Renal pelvis (tissue), 1 donor: ENCODE measurements at regions not wholly inside any gene's neighbourhood (a gene's known extent, or its start where the extent isn't known, plus 50 kb on each side); places are given as distances from the start of the nearest gene placed in this dataset.
A peak's percentile ranks its signal among the peaks of the same experiment; 100 is the strongest.

Source experiments
- DNase-seq: peaks from one replicate; pipeline ENCODE4 v3.0.0-alpha.2; 2013

DNA sequence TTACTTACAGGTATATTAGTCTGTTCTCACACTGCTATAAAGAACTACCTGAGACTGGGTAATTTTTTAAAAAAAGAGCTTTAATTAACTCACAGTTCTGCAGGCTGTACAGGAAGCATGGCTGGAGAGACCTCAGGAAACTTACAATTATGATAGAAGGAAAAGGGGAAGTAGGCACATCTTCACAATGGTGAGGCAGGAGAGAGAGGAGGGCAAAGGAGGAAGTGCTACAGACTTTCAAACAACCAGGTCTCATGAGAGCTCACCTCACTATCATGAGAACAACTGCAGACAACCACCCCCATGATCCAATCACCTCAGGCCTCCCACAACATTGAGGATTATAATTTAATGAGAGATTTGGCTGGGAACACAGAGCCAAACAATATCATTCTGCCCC is 511.7 kb downstream of the SLITRK6 start:
- DNase-seq = no peak

- DNase-seq = no peak
Measured at GRCh38 chr13:85286081-85286480, 513.1 kb downstream of the SLITRK6 start.

DNA sequence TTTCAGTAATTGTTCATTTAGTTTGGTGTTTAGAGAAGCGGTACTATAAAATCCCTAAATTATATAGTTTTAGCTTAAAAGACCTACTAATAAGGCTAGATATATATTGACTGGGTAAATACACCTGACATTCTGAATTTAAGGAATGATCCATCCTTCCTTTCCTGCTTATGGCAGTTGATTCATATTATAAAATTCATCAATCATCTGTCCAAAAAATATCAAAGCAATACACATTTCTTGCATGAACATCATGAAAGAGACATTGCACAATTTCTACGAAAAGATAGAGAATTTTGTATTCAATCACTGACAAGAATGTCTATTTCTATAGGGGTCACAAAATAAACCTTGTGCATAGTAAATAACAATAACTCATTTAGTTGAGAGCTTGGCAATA is 514.9 kb downstream of the SLITRK6 start:
- DNase-seq = no peak

DNA sequence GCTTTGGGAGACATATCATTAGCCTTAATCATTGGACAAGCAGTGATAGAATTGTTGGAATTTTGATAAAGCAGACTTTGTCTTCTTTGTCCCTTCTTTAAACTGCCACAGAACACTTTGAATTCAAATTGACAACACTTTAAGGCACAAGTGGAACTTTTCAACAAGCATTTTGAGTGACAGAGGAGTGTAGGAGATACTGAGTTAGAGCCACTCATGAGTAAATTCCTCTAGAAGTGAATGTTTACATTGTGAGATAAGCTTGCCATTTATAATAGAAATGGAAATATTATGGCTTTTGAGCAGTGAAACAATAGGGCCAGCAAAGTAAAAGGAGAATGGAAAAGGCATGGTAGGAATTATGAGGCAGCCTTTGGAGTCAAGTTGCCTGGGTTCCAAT is 515.8 kb downstream of the SLITRK6 start:
- no peak for DNase-seq

- DNase-seq = no peak
Measured at GRCh38 chr13:85282876-85283275, 516.3 kb downstream of the SLITRK6 start.

- no peak for DNase-seq
Measured at GRCh38 chr13:85278851-85279250, 520.4 kb downstream of the SLITRK6 start.

- no peak for DNase-seq
Measured at GRCh38 chr13:85277748-85278147, 521.5 kb downstream of the SLITRK6 start.

DNA sequence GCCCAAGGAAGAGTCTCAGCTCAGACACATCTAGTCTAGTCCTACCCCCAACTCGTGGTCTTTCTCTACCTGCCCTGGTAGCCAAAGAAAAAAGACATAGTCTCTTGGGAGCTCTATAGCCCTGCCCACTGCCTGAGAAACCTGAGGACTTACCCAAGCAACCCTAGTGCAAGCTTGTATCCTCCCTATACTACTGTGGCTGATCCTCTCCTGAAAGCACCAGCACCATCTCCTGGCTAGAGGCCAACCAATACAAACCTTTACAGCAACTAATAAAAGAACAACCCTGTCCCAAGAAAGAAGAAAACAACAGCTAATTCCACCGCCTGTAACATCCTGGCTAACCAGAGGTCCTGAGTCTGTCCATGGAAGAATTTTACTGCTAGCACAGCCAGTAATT is 532.4 kb downstream of the SLITRK6 start:
- DNase-seq = no peak

- no peak for DNase-seq
Measured at GRCh38 chr13:85266331-85266730, 532.9 kb downstream of the SLITRK6 start.

DNA sequence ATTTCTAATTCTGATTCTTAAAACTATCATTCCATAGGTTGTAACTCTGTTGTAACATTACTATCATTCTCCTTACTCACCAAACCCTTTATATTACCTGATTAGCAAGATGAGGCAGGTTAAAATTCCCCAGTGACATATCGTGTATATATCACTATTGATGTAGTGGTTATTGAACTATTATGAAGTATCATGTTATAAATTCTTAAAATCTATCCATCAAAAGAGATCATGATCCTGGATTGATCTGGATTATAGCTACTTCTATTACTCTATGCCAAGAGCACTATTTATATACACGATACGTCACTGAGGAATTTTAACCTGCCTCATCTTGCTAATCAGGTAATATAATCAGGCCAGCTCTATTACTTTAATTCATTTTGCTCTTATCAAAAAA is 533.9 kb downstream of the SLITRK6 start:
- DNase-seq = no peak

DNA sequence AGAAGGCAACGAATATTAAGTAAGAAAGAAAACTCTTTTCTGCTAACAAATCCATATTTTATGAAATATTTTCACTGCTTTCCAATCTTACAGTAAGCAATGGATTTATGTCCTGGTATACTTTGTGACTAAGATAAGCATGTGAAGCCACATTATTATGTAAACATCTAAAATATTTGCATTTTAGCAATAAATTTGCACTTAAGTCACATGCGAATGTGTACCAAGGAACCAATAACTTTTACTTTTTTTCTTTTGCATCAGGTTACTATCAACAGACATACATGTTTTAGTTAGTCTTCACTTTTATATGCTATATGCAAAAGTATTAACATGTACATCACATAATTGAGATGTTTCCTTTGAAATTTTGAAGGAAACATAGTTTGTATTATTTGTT is 536.7 kb downstream of the SLITRK6 start:
- no peak for DNase-seq

DNA sequence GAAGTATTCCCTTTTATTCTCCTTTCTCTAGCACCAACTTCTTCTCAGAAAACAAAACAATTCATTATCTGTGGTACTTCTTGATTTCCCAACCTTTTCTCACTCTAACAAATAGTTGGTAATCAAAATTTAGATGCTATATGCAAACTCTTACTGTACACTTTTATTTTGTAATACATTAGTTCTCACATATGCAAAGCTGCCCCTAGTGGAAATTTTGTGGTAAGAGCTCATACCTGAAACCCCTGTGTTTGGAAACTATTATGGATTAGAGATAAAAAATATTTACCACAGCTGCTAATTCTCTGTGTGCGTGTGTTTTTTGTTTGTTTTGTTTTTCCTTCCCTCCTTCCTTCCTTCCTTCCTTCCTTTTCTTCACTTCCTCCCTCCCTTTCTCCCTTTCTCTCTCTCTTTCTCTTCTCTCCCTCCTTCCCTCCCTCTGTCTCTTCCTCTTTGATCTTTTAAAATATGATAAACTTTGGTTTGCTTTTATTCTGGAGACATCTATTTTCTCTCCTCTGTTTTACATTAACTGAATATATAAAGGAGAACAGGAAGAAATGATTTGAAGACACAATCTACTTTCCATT is 537.4 kb downstream of the SLITRK6 start:
- no peak for DNase-seq

GRCh38 chr13:85260896-85261295 is 538.3 kb downstream of the SLITRK6 start:
- DNase-seq = no peak

DNA sequence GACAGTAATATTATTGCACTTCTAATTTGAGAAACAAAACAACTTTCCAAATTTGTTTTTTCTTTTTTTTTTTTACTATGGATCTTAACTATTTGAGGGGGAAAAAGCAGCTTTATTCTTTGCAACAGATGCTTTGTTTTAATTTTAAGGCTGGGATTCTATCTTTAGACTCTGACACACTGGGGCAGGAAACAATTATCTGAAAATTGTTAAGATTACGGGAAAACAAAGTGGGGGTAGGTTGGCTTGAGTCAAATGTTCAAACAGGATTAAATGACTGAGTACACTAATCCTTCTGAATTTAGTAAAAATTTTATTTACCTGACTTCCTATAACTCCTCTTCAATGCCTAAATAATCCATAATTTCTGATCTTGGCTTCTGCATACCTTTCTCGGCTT is 543.2 kb downstream of the SLITRK6 start:
- no peak for DNase-seq

DNA sequence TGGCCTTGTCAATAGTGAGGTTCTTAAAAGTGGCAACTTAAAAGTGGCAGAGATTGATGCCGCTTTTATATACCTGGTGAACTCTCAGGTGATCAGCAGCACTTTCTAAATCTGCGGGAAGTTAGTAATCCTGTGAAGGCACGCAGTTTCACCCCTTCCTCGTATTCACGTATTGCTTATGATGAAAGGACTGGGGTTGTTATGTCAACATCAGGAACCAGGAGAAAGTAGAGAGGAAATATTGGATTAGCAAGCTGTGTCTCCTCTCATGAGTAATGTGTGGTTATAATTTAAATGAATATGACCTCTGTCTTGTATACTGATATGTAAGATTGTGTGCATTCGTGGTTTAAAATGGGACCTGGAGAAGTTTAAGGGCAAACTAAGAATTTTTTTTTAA is 544.6 kb downstream of the SLITRK6 start:
- no peak for DNase-seq

DNA sequence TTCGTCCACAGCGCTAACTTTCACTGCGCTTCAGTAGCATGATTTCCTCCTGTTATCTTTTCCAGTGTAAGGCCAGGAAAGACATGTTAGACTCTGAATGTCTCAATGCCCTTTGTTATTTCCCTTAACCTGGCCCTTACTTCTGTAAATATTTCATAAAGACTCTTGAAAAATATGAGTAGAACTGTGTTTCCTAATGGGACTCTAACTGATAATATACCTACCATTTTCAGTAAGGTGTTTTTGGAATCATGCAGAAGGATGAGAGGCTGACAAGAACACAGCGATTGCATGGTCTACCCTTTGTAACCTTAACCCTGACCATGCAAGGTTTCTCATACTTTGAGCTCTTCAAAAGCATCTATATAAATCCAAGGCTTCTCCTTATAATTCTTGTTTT is 550.1 kb downstream of the SLITRK6 start:
- no peak for DNase-seq

DNA sequence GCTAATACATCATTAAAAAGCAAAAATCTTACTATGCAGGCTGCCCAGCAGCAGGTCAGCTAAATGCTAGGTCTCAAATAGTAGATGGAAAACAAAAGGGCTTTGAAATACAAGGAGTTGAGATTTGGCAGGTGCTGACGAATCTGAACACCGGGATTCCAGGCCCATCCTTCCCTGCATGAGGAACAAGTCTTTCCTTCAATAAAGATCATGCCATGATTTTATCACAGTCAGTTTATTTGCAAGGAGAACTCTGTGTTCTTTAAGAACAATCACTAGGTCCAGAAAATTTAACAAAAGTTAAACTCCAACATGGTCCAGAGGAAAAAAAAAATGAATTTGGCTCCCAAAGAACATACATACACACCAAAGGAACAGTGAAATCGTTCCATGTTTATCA is 551.4 kb downstream of the SLITRK6 start:
- DNase-seq = no peak

DNA sequence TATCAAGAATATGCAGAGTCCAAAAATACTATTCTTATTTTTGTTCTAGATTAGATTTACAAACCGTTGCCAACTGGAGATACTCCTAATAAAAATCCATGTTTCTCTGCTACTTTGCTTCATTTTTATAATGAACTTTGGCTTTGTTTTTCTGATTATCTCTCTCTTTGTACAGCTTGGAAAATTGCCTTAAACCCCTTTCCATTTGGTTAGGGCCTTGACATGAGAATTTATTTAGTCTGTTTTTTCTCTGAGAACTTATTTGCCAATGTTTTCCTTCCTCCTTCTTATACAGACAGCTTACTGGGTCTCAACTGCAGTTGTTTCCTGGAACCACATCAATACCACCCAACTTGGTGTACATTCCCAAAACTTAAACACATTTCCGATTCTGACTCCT is 555.4 kb downstream of the SLITRK6 start:
- DNase-seq = no peak

DNA sequence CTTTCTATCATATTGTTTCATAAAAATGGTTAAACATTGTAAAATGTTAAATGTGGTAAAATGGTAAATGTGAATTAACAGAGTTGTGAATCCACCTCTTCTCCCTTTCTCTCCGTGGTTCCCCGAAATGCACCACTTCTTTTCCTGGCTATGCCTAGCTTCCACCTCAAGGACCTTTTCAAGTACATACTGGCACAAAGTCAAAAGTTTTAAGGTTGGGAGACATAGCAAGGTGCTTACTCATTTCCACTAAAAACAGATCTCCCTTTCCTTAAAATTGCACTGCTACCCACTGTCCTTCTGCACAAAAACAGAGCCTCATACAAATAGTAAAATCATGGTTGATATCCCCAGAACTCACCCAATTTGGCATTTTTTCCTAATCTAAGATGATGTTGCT is 558.2 kb downstream of the SLITRK6 start:
- no peak for DNase-seq

DNA sequence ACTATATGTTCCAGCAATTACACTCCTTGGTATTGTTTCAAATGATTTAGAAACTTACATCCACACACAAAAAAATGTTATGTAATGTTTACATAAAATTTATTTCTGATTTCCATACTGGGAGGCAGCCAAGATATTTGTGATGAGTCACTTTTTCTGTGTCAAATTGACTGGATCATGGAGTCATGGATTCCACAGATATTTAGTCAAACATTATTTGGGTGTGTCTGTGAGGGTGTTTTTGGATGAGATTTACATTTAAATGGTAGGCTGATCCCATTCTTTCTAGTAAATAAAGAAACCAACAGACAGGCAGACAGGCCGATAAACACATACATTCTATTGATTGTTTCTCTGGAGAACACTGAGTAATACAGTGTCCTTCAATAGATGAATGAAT is 562.8 kb downstream of the SLITRK6 start:
- DNase-seq = no peak

- peak; percentile 54 for DNase-seq
Measured at GRCh38 chr13:85230691-85231093, 568.5 kb downstream of the SLITRK6 start.

DNA sequence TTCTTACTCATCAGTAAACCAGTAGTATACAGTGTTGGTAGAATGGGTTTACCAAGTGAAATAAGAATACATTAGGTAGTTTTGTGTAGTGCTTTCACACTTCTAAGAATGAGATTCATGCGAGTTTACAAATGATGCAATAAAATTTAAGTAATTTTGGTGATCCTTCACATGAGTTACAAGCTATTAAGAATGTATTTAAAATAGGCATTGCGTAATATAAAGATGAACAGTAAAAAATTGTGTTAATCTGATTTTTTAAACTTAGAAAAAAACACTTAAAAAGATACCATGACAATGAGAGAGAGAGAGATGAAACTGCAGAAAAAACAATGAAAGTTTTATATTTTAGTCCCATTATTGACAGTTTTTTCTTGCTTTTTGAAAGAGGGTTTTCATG is 570.5 kb downstream of the SLITRK6 start:
- no peak for DNase-seq

DNA sequence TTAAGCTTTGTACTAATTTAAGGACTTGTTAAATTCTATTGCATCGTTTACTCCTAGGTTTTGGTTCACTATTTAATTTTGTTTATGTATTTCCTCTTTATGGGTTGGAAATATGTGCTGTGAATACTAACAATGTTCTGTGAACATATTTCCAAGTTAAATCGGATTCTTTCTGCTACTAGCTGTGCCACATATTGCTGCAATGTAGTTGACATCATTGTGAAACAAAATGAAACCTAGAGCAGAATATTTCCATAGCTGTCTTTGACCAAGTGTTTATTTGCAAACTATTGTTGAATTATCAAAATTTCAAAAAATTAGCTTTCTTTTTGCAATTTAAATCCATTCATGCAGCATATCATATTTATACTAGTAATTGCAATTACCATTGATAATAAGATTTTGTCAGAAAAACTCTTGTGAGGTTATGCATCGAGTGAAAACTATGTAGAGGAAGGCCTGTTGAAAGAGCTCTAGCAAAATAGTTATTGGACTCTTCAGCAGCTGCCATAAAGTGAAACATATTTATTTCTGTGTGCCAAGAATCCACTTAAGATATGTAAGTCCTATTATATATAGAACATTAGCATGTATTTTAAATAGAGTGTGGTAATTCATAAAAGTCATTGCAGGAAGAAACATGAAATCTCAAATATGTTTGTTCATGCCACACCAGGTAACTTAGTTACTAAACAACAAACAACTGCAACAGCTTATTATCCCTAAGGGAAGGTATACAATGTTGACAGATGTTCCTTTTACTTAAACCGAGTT is 575.1 kb downstream of the SLITRK6 start:
- no peak for DNase-seq

DNA sequence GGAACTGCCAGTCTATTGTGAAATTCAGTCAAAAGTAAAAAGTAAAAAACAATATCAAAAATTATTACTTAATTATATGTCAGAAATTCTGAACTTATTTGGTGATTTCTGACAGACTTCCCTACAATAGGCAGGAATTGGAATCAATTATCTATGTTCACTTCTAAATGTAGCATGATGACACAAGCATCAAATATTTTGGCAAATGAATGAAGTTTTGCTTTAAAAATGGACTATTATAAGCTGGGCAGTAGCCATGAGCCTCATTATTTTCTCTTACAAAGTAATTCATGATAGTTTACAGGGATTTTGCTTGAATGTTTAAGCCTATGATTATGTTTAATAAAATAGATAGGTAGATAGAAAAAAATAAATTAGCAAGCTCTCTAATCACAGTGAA is 582.6 kb downstream of the SLITRK6 start:
- no peak for DNase-seq
